ENCODE measurements at regions not wholly inside any gene's neighbourhood (a gene's known extent, or its start where the extent isn't known, plus 50 kb on each side); places are given as distances from the start of the nearest gene placed in this dataset.

DNA sequence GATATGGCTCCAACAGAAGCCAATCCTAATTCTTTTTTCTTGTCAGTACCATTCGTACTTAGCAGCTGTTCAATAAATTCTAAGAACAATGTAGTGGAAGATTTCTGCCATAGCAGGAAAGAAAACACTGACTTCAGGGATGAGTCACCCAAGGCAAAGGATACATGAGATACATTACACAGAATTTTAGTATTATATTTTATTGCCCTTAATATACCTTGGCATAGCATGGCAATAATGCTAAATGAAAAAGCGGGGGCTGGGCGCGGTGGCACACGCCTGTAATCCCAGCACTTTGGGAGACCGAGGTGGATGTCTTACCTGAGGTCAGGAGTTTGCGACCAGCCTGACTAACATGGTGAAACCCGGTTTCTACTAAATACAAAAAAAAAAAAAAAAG is 619.1 kb upstream of the DAB2 start:
- intact Hi-C loops (cut with DNase I), result no loop called here
- TF ChIP-seq, protein P1, sequence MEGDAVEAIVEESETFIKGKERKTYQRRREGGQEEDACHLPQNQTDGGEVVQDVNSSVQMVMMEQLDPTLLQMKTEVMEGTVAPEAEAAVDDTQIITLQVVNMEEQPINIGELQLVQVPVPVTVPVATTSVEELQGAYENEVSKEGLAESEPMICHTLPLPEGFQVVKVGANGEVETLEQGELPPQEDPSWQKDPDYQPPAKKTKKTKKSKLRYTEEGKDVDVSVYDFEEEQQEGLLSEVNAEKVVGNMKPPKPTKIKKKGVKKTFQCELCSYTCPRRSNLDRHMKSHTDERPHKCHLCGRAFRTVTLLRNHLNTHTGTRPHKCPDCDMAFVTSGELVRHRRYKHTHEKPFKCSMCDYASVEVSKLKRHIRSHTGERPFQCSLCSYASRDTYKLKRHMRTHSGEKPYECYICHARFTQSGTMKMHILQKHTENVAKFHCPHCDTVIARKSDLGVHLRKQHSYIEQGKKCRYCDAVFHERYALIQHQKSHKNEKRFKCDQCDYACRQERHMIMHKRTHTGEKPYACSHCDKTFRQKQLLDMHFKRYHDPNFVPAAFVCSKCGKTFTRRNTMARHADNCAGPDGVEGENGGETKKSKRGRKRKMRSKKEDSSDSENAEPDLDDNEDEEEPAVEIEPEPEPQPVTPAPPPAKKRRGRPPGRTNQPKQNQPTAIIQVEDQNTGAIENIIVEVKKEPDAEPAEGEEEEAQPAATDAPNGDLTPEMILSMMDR (IDR thresholded peaks at IDR 0.05), result no peak
- no peak for TF ChIP-seq POLR2A (IDR thresholded peaks at IDR 0.05)
- no peak for ATAC-seq
- no peak overlapping the region for H3K4me3 ChIP-seq
- no peak overlapping the region for H3K27ac ChIP-seq
- WGBS, 4 donors, result 89 to 95% (median 93%) methylated on average over 8 of the region's 8 CpGs
- no peak for DNase-seq
- H3K4me1 ChIP-seq, result no peaks in the 10 kb centered on the region
- no peaks in the 10 kb centered on the region for H3K36me3 ChIP-seq
- no peaks in the 10 kb centered on the region for H3K27me3 ChIP-seq
- peaks cover 0 to 6% (median 0%) of the 10 kb centered on the region in 12 donors for H3K9me3 ChIP-seq

DNA sequence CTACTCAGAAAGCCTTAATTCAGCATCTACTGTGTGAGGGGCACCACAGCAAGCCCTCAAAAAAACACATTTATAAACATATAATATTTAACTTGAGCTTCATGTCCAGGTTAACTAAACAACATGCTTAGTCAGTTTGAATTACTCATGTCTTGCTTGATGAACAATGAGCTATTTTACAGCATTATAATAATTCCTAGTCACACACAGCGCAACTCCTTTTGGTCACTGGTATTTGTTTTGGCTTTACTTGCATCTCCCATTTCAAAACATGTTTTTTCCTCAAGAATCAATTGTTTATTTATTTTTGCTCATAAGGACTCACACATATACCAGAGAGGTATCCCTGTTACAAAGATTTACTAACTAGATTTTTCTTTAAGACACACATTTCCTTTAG is 616.7 kb upstream of the DAB2 start:
- TF ChIP-seq POLR2A (IDR thresholded peaks at IDR 0.05), result no peak
- TF ChIP-seq, protein P1 (IDR thresholded peaks at IDR 0.05), result no peak
- H3K27me3 ChIP-seq, result no peaks in the 10 kb centered on the region
- no peaks in the 10 kb centered on the region for H3K36me3 ChIP-seq
- 88 to 93% (median 91%) methylated on average over 1 of the region's 1 CpG for whole genome bisulfite sequencing, 4 donors
- H3K27ac ChIP-seq, result no peak overlapping the region
- no peaks in the 10 kb centered on the region for H3K4me1 ChIP-seq
- H3K4me3 ChIP-seq, result no peak overlapping the region
- intact Hi-C loops (cut with DNase I), result no loop called here
- DNase-seq (no peak), ATAC-seq (no peak)
- H3K9me3 ChIP-seq, result no peaks in the 10 kb centered on the region

DNA sequence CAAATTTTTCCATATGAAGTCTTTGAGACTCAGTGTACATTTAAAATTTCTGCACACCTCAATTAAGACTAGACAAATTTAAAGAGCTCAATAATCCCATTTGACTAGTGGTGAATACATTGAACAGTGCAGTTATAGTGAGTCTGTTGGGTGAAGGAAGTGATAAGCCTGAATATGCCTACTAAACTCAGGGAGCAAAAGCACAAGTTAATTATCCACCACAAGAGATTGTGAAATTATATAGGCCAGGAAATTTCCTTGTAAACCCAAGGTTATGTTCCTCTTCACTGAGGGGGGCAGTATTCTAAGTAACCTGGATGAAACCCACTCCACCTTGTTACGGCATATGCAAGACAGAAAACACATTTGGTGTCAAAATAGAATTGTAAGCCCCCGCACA is 612.9 kb upstream of the DAB2 start:
- no peak for ATAC-seq
- no peak for DNase-seq
- 88 to 96% (median 92%) methylated on average over 2 of the region's 2 CpGs for WGBS, 4 donors

DNA sequence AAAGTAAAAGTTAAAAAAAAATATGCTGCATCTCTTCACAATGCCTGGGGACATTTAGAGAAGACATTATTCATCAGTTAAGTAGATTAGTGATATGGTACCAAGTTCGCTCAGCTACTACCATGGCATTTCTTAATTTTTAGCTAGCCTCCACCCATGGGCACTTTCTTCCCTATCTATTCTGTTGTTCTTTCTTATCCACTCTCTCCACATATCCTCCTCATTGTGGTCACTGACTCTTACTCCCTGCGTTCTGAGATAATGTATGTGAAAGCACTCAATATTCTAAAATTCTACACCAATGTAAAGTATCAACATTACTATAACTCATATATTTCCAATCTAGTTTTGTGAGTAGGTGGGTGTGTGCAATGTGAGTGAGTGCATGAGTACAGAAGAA is 609.7 kb upstream of the DAB2 start:
- no peak for ATAC-seq
- Histone ChIP-seq H3K27me3 (no peaks in the 10 kb centered on the region), H3K27ac (no peak overlapping the region), H3K9me3 (no peaks in the 10 kb centered on the region), H3K36me3 (no peaks in the 10 kb centered on the region), H3K4me1 (peaks cover 0 to 9% (median 0%) of the 10 kb centered on the region in 12 donors), H3K4me3 (no peak overlapping the region)
- 83 to 91% (median 89%) methylated on average over 2 of the region's 2 CpGs for WGBS, 4 donors
- intact Hi-C loops (cut with DNase I), result no loop called here
- TF ChIP-seq, protein P1 (IDR thresholded peaks at IDR 0.05), result no peak
- TF ChIP-seq POLR2A (IDR thresholded peaks at IDR 0.05), result no peak
- no peak for DNase-seq

More for the DNA sequence above, 612.9 kb upstream of the DAB2 start:
- TF ChIP-seq, protein P1 (IDR thresholded peaks at IDR 0.05), result no peak
- TF ChIP-seq POLR2A (IDR thresholded peaks at IDR 0.05), result no peak
- H3K27ac ChIP-seq, result no peak overlapping the region
- no peaks in the 10 kb centered on the region for H3K4me1 ChIP-seq
- intact Hi-C loops (cut with DNase I), result no loop called here
- no peaks in the 10 kb centered on the region for H3K9me3 ChIP-seq
- no peak overlapping the region for H3K4me3 ChIP-seq
- no peaks in the 10 kb centered on the region for H3K36me3 ChIP-seq
- no peaks in the 10 kb centered on the region for H3K27me3 ChIP-seq

Measured in heart left ventricle (tissue), 16 donors.